NCI-H1436 (cell line): ENCODE measurements at regions not wholly inside any gene's neighbourhood (a gene's known extent, or its start where the extent isn't known, plus 50 kb on each side); places are given as distances from the start of the nearest gene placed in this dataset.

Experiments used
- DNase-seq: peaks from one replicate; lab custom pipeline; 2025; lab: John Stamatoyannopoulos, UW

DNA sequence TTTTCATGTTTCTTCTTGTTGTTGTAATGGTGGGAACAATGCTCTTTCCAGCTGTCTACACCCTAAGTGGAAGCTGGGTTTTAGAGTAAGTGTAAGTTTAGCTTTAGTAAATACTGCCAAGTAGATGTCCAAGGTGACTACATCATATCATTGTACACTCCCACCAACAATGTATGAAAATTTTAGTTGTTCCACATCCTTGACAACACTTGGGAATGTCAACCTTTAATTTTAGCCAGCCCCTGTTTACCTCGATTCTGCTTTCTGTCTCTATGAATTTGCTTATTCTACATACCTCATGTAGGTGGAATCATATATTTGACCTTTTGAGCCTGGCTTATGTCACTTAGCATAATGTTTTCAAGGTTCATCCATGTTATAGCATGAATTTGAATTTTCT, 93.0 kb downstream of the MTPAP start:
- DNase-seq: no peak

- no peak for DNase-seq
These were observed 94.2 kb downstream of the MTPAP start for GRCh38 chr10:30254926-30255325.

DNA sequence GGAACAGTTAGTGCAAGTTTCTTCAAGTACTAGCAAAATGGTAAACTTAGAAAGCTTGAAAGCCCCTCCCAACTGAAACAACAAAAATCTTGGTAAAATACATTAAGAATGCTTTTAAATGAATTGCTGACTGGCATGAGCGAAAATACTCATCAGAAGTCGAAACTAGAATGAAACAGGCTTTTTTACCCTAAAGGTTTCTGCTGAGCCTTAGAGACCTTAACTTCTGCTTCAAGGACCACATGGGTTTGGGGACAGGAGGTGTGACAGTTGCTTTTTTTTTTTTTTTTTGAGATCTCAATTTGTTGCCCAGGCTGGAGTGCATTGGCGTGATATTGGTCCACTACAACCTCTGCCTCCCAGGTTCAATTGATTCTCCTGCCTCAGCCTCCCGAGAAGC, 100.3 kb downstream of the MTPAP start:
- no peak for DNase-seq

DNA sequence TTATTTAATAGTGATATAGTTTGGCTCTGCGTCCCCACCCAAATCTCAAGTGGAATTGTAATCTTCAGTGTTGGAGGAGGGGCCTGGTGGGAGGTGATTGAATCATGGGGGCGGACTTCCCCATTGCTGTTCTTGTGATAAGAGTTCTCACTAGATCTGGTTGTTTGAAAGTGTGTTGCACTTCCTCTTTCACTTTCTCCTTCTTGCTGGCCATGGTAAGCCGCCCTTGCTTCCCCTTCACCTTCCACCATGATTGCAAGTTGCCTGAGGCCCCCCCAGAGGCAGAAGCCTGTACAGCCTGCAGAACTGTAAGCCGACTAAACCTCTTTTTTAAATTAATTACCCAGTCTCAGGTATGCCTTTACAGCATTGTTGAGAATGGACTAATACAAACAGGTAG, 101.4 kb downstream of the MTPAP start:
- DNase-seq: no peak

- no peak for DNase-seq
These were observed 107.5 kb downstream of the MTPAP start for GRCh38 chr10:30241422-30242110.

DNA sequence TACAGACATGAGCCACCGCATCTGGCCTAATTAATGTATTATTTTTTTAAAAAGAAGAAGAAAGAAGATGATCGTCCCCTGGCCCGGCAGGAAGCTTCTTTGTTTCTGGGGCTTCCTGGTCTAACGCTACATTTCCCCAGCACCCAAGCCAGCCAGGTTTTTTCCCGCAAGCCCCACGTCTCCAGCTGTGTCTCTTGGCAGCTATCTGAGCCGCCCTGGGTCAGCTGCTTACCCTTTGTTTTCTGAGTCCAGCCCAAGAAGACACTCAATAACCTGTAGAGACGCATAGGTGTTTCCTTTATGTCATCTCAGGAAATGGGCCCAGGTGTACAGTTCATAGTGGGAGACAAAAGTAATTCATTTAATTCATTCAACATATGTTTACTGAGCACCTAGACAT, 110.2 kb downstream of the MTPAP start:
- no peak for DNase-seq

GRCh38 chr10:30233186-30233959, 115.7 kb downstream of the MTPAP start:
- DNase-seq: no peak

GRCh38 chr10:30231709-30232108, 117.4 kb downstream of the MTPAP start:
- no peak for DNase-seq

- no peak for DNase-seq
These were observed 117.9 kb downstream of the MTPAP start for GRCh38 chr10:30231071-30231652.

DNA sequence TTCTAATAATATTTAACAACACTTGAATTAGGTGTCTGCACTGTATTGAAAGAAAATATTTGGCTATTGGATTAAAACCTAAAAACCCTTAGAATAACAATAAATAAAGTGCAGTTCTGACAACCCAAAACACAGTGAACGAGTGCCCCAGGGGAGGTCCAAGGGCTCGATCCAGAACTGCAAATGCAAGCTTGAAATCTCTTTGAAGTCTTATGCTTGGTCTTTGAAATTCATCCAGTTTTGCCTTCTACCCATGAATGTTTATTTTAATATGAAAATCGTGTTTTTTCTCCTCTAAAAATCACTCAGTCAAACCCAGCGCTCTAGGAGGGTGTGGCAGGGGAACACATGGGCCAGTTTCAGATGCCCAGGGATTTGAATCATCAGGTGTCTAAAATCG, 119.5 kb downstream of the MTPAP start:
- no peak for DNase-seq

GRCh38 chr10:30228417-30229036, 120.6 kb downstream of the MTPAP start:
- DNase-seq: no peak

DNA sequence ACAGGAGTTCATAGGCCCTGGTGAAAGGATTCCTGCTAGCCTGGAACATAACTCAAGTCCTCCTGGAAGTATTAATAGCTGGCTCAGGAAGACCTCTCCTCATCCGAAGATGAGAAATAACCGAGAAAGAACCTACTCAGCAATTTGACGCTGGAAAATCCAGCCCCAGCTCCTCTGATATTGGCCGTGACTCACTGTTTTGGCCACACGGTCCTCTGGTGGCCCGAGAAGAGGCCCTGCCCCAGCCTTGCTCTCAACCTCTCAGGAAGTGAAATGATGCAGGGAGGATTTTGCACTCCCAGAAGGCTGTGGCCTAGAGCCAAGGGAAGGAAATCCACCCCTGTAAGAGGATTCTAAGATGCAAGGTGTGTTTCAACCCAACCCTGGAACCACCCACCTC, 121.6 kb downstream of the MTPAP start:
- DNase-seq: no peak

- DNase-seq: no peak
These were observed 128.9 kb downstream of the MTPAP start for GRCh38 chr10:30219971-30220751.

- DNase-seq: no peak
These were observed 132.3 kb downstream of the MTPAP start for GRCh38 chr10:30216821-30217220.

- no peak for DNase-seq
These were observed 133.5 kb downstream of the MTPAP start for GRCh38 chr10:30215623-30216022.

DNA sequence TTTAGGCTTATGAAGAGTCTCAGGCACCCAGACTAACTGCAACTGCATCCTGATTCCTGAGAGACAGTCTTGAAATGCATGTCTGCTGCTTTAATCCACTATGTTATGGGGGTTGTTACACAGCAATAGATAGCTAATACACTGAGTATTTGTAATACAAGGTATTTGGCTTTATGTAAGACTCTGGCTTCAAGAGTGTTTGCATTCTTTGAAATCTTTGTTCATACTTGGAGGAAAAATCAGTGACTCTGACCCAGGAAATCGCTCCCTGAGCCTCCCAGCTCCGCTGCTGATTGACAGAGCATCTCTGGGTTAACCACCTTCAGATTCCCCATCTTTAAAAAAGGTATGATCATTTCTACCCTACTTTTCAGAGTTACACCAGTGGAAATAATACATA, 133.9 kb downstream of the MTPAP start:
- no peak for DNase-seq

DNA sequence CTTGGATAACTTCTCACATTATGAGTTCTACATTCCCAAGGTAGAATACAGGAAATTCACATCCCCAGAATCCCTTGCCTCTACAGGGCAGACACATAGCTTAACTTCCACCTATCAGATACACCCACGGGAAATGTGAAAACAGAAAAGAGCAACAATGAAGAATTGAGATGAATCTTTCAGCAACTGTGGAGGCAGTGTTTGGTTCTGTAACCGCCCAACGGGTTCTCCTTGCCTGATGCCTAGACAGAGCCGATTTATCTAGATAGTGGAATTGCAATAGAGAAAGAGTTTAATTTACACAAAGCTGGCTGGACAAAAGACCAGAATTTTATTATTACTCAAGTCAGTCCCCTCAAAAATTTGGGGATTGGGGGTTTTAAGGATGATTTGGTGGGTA, 138.8 kb downstream of the MTPAP start:
- DNase-seq: no peak

GRCh38 chr10:30208330-30208729, 140.7 kb downstream of the MTPAP start:
- no peak for DNase-seq

GRCh38 chr10:30207485-30208052, 141.5 kb downstream of the MTPAP start:
- DNase-seq: no peak

DNA sequence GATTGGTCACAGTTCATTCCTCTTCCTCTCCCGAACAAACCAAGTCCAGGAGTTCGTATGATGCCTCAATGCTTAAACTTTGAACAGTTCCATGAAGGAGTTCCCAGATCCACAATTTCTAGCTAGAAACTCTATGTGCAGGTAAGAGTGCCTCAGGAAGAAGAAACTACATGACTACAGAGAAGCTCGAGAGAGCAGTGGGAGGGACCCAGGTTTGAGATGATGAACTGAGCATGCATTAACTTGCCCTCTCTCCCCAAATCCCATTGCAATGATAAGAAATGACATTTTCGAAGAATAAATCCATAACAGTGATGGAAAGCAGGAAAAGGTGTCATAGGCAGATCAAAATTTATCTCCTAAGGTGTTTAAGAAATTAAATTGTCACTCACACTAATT, 140.6 kb upstream of the JCAD start:
- DNase-seq: no peak

GRCh38 chr10:30199376-30200016, 140.1 kb upstream of the JCAD start:
- DNase-seq: no peak
